HL-60 (cell line): ENCODE measurements at regions not wholly inside any gene's neighbourhood (a gene's known extent, or its start where the extent isn't known, plus 50 kb on each side); places are given as distances from the start of the nearest gene placed in this dataset.

Experiments used
- CTCF ChIP-seq: IDR thresholded peaks from one replicate; pipeline ENCODE4 v1.5.1; 2011; ENCODE audit warnings: low read length, control low read depth, inconsistent platforms; ENCODE audit not compliant: insufficient read depth
- GABPA ChIP-seq: IDR thresholded peaks from 2 replicates; pipeline ENCODE4 v1.6.1; 2012; ENCODE audit warnings: low read depth
- POLR2AphosphoS5 ChIP-seq: IDR thresholded peaks from 2 replicates; pipeline ENCODE4 v1.6.1; 2012; ENCODE audit warnings: low read depth
- REST ChIP-seq: IDR thresholded peaks from 2 replicates; pipeline ENCODE4 v1.6.1; 2012; ENCODE audit warnings: low read depth; ENCODE audit not compliant: insufficient replicate concordance
- SPI1 ChIP-seq: IDR thresholded peaks from 2 replicates; pipeline ENCODE4 v1.6.1; 2012; ENCODE audit warnings: low read depth, mild to moderate bottlenecking, borderline replicate concordance

GRCh38 chr5:126220725-126221124 is 202.5 kb upstream of the GRAMD2B start:
- no peak for TF ChIP-seq POLR2AphosphoS5
- no peak for TF ChIP-seq CTCF
- no peak for TF ChIP-seq REST
- no peak for TF ChIP-seq GABPA
- no peak for TF ChIP-seq SPI1
